PC-3 (cell line): ENCODE measurements at regions not wholly inside any gene's neighbourhood (a gene's known extent, or its start where the extent isn't known, plus 50 kb on each side); places are given as distances from the start of the nearest gene placed in this dataset.

Source experiments
- ATAC-seq: fragments of 200-7000 bp; cut with Tn5 transposase; 2 replicates; pipeline ENCODE4 v1.9.1; 2020; ENCODE audit warnings: mild to moderate bottlenecking, moderate library complexity
- BruUV-seq: library from RNA; stranded (reverse); fragments of 400-500 nt; replicated peaks from 2 replicates; lab custom pipeline; 2021; lab: Mats Ljungman, UMichigan
- CTCF ChIA-PET: fragments of 300-600 bp; sonication (Branson Sonifier 250); formaldehyde crosslinking; loops from one replicate; lab custom pipeline; 2022; ENCODE audit warnings: antibody characterized with exemption; lab: Charles Lee
- POLR2A ChIA-PET: fragments of 300-600 bp; sonication (Branson Sonifier 250); formaldehyde crosslinking; loops from one replicate; lab custom pipeline; 2022; ENCODE audit warnings: antibody characterized with exemption; ENCODE audit not compliant: unreplicated experiment; lab: Charles Lee
- DNase-seq: peaks from one replicate; pipeline ENCODE4 v3.0.0-alpha.2; 2015
- H2AFZ ChIP-seq: fragments of 300-600 bp; sonication (generic); 2 replicates; pipeline ENCODE4 v1.6.0; 2016; ENCODE audit warnings: antibody characterized with exemption, low read length
- H3F3A ChIP-seq: fragments of 300-600 bp; sonication (generic); one replicate; pipeline ENCODE4 v1.6.0; 2017; ENCODE audit warnings: antibody characterized with exemption, low read length, control low read depth, mild to moderate bottlenecking; ENCODE audit not compliant: unreplicated experiment
- H3K27ac ChIP-seq: fragments of 300-600 bp; sonication (generic); 2 replicates; pipeline ENCODE4 v1.5.1; 2016; ENCODE audit warnings: mild to moderate bottlenecking, low read length
- H3K27me3 ChIP-seq: fragments of 300-600 bp; sonication (generic); 2 replicates; pipeline ENCODE4 v1.6.1; 2016; ENCODE audit warnings: low read length, mixed read lengths
- H3K36me3 ChIP-seq: fragments of 300-600 bp; sonication (generic); 2 replicates; pipeline ENCODE4 v1.6.1; 2016; ENCODE audit warnings: low read depth, mixed run types, low read length, mixed read lengths
- H3K4me1 ChIP-seq: fragments of 300-600 bp; sonication (generic); 2 replicates; pipeline ENCODE4 v1.5.1; 2016; ENCODE audit warnings: low read length; ENCODE audit not compliant: insufficient read depth
- H3K4me2 ChIP-seq: fragments of 300-600 bp; sonication (generic); 2 replicates; pipeline ENCODE4 v1.6.0; 2016; ENCODE audit warnings: low read length
- H3K4me3 ChIP-seq: fragments of 300-600 bp; sonication (generic); 2 replicates; pipeline ENCODE4 v1.5.1; 2016; ENCODE audit warnings: mild to moderate bottlenecking, low read length, mixed read lengths
- H3K79me2 ChIP-seq: fragments of 300-600 bp; sonication (generic); 2 replicates; pipeline ENCODE4 v1.6.1; 2017; ENCODE audit warnings: low read length, mixed read lengths
- H3K9ac ChIP-seq: fragments of 300-600 bp; sonication (generic); 2 replicates; pipeline ENCODE4 v1.6.0; 2016; ENCODE audit warnings: mild to moderate bottlenecking, low read length
- H3K9me2 ChIP-seq: fragments of 300-600 bp; sonication (generic); replicated peaks from 2 replicates; pipeline ENCODE4 v1.6.1; 2016; ENCODE audit warnings: mixed run types, low read length, mixed read lengths
- H3K9me3 ChIP-seq: fragments of 300-600 bp; sonication (generic); 2 replicates; pipeline ENCODE4 v1.6.1; 2016; ENCODE audit warnings: low read length, mixed read lengths
- H4K20me1 ChIP-seq: fragments of 300-600 bp; sonication (generic); 2 replicates; pipeline ENCODE4 v1.6.1; 2016; ENCODE audit warnings: low read length, mixed read lengths
- EZH2 ChIP-seq: fragments of 300-600 bp; sonication (generic); IDR thresholded peaks from one replicate; pipeline ENCODE4 v1.6.1; 2017; ENCODE audit warnings: antibody characterized with exemption, mild to moderate bottlenecking, low read length; ENCODE audit not compliant: unreplicated experiment
- EZH2phosphoT487 ChIP-seq: fragments of 300-600 bp; sonication (generic); IDR thresholded peaks from 2 replicates; pipeline ENCODE4 v1.6.1; 2018; ENCODE audit warnings: mild to moderate bottlenecking, antibody characterized with exemption, low read length, borderline replicate concordance
- intact Hi-C: fragments of 100-400 bp; cut with micrococcal nuclease; formaldehyde crosslinking; loops from 2 replicates; pipeline ENCODE4 v1.9.0; 2023
- TF ChIP-seq, protein P1 (sequence below): fragments of 300-600 bp; sonication (generic); conservative IDR thresholded peaks from 2 replicates; pipeline ENCODE4 v1.5.1; 2017; ENCODE audit warnings: antibody characterized with exemption, low read depth, mild to moderate bottlenecking, low read length

DNA sequence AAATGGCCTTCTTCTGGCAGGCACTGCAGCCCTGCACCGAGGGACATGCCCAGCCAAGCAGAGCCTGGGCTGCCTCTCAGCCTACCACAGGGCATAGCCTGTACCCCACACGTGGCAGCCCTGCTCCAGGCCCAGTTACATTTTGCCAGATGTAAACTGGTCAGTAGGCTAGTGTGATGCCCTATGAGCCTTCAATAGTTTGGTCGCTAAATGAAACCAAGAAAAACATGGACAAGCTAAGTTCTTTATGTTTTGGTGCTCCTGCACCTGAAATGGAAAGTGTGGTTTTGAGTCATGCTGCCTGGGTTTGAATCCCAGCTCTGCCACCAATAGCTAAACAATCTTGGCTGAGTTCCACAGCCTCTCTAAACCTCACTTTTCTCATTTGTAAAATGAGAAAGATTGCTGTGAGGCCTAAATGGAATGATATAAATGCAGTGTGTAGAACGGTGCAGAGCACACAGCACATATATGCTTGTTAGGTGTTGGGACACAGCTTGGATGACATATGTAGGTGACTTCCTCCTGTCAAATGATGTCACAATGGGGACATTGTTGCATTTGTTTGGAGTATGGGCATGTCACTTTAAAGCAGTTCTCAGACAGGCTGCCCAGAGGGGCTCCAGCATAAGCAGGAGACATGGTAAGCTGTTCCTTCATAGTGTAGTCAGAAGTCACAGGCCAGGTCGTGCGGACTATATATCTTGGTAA, 57.4 kb downstream of the ZBTB38 start:
- Histone ChIP-seq H3K9ac (no peak overlapping the region), H3F3A (no peaks in the 10 kb centered on the region), H2AFZ (no peak overlapping the region), H3K79me2 (no peaks in the 10 kb centered on the region), H3K27me3 (no peaks in the 10 kb centered on the region), H3K27ac (no peak overlapping the region), H3K4me3 (no peak overlapping the region), H3K4me1 (peaks cover 14% of the 10 kb centered on the region), H3K9me2 (no peaks in the 10 kb centered on the region), H3K9me3 (no peaks in the 10 kb centered on the region), H3K4me2 (no peak overlapping the region), H3K36me3 (no peaks in the 10 kb centered on the region), H4K20me1 (no peaks in the 10 kb centered on the region)
- no TSS peak for BruUV-seq
- POLR2A ChIA-PET: no interaction called here
- intact Hi-C loops: no loop called here
- CTCF ChIA-PET: interaction anchor here (0.7 kb wide), 1 partner anchor 10 kb away, joined by 3 read pairs; no protein-coding TSS in a partner anchor
- no peak for DNase-seq
- no peak for ATAC-seq
- TF ChIP-seq, protein P1, sequence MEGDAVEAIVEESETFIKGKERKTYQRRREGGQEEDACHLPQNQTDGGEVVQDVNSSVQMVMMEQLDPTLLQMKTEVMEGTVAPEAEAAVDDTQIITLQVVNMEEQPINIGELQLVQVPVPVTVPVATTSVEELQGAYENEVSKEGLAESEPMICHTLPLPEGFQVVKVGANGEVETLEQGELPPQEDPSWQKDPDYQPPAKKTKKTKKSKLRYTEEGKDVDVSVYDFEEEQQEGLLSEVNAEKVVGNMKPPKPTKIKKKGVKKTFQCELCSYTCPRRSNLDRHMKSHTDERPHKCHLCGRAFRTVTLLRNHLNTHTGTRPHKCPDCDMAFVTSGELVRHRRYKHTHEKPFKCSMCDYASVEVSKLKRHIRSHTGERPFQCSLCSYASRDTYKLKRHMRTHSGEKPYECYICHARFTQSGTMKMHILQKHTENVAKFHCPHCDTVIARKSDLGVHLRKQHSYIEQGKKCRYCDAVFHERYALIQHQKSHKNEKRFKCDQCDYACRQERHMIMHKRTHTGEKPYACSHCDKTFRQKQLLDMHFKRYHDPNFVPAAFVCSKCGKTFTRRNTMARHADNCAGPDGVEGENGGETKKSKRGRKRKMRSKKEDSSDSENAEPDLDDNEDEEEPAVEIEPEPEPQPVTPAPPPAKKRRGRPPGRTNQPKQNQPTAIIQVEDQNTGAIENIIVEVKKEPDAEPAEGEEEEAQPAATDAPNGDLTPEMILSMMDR: no peak
- TF ChIP-seq EZH2phosphoT487 (no peak), EZH2 (no peak)

DNA sequence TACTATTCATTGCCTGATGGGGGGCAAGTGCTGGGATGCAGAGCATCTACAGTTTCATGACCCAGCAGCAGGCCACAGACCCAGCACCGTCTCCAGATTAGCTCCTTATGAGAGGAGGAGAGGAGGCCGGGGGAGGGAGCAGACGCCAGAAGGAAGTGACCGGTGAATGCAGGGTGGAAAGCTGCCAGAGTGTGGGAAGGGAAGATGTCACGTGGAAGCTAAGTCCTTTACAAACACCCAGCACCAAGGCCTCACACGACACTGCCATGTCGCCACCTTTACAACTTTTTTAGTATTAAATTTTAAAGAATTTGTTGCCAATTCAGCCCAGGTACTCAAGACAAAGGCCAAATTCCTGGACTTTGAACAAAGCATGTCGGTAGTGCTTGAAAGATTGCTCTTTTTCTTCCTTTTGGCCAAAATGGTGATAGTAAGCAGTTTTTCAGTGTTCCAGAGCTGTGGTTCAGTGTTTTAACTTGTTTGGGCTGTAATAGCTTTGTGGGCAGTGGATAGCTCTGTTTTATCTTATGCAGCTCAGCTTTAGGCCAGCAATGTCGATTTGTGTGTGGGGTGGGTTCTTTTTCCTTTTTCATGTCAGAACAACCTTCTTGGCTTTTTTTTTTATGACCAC, 58.2 kb downstream of the ZBTB38 start:
- POLR2A ChIA-PET: no interaction called here
- ATAC-seq (no peak), DNase-seq (no peak)
- no peak overlapping the region for H3K4me2 ChIP-seq
- TF ChIP-seq, protein P1: no peak
- TF ChIP-seq EZH2phosphoT487: no peak
- no peak for TF ChIP-seq EZH2
- H2AFZ ChIP-seq: no peak overlapping the region
- no TSS peak for BruUV-seq
- no peaks in the 10 kb centered on the region for H3F3A ChIP-seq
- no peak overlapping the region for H3K9ac ChIP-seq
- no peak overlapping the region for H3K27ac ChIP-seq
- intact Hi-C loops: no loop called here
- no peaks in the 10 kb centered on the region for H3K27me3 ChIP-seq
- H3K9me2 ChIP-seq: no peaks in the 10 kb centered on the region
- peaks cover 10% of the 10 kb centered on the region for H3K4me1 ChIP-seq
- no peaks in the 10 kb centered on the region for H3K79me2 ChIP-seq
- H3K4me3 ChIP-seq: no peak overlapping the region
- no peaks in the 10 kb centered on the region for H3K36me3 ChIP-seq
- no peaks in the 10 kb centered on the region for H4K20me1 ChIP-seq
- H3K9me3 ChIP-seq: no peaks in the 10 kb centered on the region
- CTCF ChIA-PET: interaction anchor here (0.7 kb wide), 1 partner anchor 9 kb away, joined by 3 read pairs; no protein-coding TSS in a partner anchor

DNA sequence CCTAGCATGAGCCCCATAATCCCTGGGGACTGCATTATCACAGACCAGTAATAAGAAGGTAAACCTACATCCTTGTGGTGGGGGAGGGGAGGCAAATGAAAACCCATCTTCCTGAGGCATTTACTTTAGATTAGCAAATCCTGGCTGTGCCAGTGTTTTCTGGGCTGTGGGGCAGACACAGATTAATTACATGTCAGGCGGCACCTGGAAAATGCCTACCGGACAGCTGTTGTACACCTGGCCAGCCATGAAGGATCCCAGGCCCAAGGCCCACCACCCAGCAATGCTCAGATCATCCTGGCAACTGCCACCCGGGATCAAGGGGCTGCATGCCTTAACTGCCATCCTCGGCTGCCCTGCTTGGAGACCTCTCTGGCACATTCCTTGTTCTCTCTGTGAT, 59.1 kb upstream of the RASA2 start:
- CTCF ChIA-PET: no interaction called here
- Histone ChIP-seq H3K4me2 (no peak overlapping the region), H3F3A (no peaks in the 10 kb centered on the region), H3K9ac (no peak overlapping the region), H3K9me3 (no peaks in the 10 kb centered on the region), H3K79me2 (no peaks in the 10 kb centered on the region), H3K27ac (no peak overlapping the region), H3K9me2 (no peaks in the 10 kb centered on the region), H3K36me3 (no peaks in the 10 kb centered on the region), H4K20me1 (no peaks in the 10 kb centered on the region), H3K4me3 (no peak overlapping the region), H3K4me1 (no peaks in the 10 kb centered on the region), H3K27me3 (no peaks in the 10 kb centered on the region), H2AFZ (no peak overlapping the region)
- no peak for DNase-seq
- no TSS peak for BruUV-seq
- intact Hi-C loops: no loop called here
- TF ChIP-seq, protein P1: no peak
- TF ChIP-seq EZH2: no peak
- TF ChIP-seq EZH2phosphoT487: no peak
- POLR2A ChIA-PET: no interaction called here
- ATAC-seq: no peak
